Right renal cortex interstitium (tissue), 3 donors: ENCODE measurements at regions not wholly inside any gene's neighbourhood (a gene's known extent, or its start where the extent isn't known, plus 50 kb on each side); places are given as distances from the start of the nearest gene placed in this dataset.

Experiments
- DNase-seq, 3 donors: peaks; one replicate each; pipeline ENCODE4 v3.0.0-alpha.2; 2013; ENCODE audit warnings: low read depth in 3 of 3, low spot score in 2 of 3

GRCh38 chr9:13614060-13614459 is 334.6 kb upstream of the MPDZ start:
- DNase-seq, result no peak

DNA sequence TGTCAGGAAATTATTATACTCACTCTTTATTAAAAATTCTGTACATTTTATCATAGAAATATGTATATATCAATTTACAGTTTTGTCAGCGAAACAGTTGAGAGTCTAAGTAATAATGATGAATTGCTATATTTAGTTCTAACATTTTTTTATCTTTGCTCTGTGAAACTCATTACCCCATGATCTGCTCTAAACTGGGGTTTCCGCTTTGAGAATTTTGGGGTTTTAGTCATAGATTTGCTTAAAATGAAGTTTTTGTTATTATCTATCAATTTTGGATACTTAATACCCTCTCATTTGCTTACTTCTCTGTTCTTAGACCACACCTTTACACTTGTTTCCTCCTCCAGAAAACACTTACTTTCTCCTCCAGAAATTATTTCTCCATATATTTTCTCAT is 333.8 kb upstream of the MPDZ start:
- no peak for DNase-seq

DNA sequence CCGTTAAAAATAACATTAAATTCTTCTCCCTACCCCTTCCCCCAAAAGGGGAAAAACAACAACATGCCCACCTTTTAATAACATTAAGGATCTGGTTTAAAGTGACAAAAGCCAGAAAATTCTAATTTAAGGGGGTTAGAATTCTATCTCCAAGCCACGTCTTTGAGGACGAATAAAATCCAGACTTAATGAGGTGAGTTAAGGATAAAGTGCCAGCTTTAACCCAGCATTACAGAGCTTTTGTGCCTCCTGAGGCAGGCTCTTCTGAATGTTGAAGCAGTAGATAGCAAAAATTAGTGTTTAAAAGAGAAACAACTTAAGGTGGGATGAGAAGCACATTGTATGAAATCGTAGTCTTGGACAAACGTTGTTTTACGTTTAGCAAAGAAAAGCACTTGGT is 329.0 kb upstream of the MPDZ start:
- DNase-seq, result no peak

GRCh38 chr9:13607481-13608441 is 328.3 kb upstream of the MPDZ start:
- DNase-seq, result no peak

GRCh38 chr9:13606586-13606985 is 327.1 kb upstream of the MPDZ start:
- no peak for DNase-seq

- no peak for DNase-seq
Measured at GRCh38 chr9:13603921-13604320, 324.4 kb upstream of the MPDZ start.

DNA sequence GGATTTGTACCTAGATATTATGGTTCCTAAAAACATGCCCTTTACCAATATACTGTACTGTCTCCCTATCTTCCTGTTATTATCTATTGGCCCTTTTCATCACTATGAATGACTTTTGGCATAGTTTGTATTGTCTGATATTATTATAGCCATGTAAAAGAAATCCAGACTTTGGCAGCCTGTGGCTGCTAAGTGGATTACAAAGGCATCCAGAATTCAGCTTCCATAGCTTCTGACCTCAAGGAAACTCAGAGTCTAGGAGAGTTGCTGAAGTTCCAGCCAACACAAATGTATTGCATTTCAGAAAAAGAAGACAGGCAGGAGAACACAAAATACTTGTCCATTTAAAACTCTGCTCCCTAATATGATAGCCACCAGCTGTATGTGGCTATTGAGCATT is 319.2 kb upstream of the MPDZ start:
- no peak for DNase-seq

DNA sequence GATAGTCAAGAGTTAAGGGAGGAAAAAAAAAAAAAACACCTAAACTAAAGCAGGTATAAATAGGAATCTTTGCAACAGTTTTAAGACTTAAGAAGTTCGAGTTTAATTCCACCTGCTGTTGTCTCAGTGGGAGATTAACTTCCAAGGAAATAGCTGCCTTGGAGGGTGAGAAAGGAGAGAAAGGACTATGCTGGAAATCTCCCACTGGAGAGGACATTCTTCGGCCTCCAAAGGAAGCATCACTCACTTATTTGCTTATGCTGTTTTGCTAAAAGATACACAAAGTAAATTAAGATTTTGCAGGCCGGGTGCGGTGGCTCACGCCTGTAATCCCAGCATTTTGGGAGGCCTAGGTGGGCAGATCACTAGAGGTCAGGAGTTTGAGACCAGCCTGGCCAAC is 317.9 kb upstream of the MPDZ start:
- no peak for DNase-seq

- no peak for DNase-seq
Measured at GRCh38 chr9:13597004-13597403, 317.5 kb upstream of the MPDZ start.

DNA sequence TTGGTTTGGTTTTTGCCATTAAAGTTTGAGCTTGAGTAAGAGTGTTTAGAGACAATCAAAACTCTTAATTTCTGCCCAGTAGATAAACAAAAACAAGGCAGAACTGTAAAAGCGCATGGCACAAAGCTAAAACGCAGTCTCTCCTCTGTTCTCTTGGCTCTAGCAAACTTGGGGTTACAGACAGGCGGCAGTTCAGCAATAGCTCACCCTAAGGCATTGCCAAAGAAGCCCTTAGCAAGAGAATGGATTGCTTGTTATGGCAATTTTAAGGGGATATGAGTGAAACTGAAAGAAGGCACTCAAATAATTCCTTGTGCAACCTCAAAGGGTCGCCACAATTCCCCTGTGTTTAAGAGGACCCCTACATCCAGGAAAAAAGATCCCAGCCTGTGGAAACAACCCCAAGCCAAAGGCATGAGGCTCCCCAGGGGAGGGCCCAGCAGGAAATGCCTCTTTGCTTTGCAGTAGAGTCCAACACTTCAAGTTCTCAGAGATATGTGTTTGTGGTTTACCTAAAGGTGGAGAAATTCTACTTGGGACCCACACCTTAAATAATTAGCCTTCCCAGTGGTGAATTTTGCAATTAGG is 317.0 kb upstream of the MPDZ start:
- no peak for DNase-seq

DNA sequence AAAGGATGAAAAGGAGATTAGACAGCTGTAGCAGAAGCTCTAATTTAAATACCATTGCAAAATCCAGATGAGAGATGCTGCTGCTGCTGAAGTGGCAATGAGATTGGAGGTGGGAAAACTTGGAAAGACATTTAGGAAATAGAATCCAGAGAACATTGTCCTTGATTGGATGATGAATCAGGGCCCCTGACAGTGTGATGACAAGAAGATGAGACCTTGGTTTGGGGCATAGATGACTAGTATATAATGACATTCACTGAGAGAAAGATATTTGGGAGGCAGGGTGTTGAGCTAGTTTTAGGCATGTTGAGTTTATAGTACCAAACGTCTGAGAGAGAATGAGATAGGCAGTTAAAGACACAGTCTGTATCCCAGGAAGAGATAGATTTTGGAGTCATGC is 311.5 kb upstream of the MPDZ start:
- DNase-seq, result no peak

DNA sequence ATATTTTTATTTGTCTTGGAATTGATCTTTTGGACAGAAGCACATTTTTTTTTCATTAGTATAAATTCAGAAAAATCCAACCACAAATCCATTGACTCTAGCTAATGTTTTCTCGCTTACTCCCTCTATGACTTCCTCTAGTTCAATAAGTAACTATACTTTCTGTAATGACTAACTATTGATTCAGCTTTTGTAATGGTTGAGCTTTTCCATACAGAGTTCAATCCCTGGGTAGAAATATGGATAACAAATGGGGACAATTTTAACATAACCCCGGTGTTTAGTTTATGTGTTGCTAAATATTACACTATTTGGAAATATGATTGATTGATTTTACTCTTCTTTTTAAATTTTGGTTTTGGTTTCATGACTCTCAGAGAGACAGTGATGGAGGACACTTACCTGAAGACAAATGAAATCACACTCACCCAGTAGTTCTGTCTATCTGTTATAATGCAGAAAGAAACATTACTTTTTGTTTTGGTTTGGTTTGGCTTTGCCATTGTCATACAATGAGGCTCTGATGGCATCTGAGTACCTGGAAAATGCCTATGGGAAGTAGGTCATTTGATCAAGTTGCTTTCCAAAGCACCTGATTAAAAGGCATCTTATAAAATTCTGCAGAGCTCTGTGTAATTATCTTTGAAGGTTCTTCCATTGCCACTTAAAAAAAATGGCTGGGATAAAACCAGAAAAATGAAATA is 309.7 kb upstream of the MPDZ start:
- no peak for DNase-seq

DNA sequence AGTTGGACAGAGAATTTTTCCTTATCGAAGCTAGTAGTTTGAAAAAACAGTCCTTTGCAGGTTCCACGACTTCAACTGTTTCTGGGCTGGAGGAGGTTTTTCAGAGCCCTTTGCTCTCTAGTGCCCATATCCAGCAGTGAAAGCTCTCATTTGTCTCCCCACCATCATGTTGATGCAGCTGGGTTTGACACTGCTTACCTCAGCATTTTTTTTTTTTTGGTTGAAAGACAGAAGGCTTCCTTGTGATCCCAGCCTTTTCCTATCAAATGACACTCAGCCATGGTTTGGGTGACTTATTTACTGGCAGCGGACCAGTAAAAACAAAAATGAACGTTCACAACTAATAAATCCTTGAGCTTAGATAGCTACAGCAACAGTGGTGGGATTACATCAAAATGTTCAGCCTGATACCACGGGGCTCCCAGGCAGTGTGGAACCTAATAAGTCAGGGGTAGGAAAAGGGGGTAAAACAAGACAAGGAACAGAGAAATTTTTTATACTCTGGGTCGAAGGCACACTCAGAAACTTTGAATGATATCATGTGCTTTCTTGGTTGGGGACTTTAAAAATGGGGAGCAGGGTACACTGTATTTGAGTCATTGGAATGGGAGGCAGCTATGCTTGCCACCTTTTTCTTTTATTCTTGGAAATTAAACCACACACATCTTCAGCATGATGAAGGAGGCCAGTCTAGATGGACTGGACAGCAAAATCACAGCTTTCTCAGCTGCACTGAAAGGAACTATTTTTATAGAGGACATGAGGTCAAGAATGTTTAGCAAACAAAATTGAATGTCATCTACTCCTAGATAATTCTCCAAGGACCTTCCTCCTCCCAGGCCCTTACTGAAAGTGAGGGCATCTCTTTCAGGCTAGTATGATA is 308.9 kb upstream of the MPDZ start:
- DNase-seq, result peak; percentile 82

DNA sequence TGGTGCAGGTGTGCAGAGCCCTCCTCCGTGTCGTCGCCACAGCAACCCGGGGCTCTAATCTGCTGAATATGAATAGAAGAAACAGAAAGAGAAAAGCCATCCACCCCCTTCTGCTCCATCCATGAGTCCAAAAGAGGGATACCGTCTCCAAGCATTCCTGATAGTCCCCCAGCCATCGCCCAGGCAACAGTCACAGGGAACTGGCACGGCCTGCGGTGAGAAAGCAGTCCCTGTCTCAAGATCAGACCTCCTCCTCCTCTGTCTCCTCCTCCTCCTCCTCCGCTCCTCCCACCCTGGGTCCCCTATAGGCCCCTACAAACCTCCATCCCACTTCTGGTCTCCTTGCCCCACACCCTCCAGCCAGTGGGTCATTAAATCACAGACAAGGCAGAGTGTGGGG is 308.1 kb upstream of the MPDZ start:
- DNase-seq, result no peak

- DNase-seq, result no peak
Measured at GRCh38 chr9:13586587-13587374, 307.3 kb upstream of the MPDZ start.

- no peak for DNase-seq
Measured at GRCh38 chr9:13580760-13581159, 301.3 kb upstream of the MPDZ start.

DNA sequence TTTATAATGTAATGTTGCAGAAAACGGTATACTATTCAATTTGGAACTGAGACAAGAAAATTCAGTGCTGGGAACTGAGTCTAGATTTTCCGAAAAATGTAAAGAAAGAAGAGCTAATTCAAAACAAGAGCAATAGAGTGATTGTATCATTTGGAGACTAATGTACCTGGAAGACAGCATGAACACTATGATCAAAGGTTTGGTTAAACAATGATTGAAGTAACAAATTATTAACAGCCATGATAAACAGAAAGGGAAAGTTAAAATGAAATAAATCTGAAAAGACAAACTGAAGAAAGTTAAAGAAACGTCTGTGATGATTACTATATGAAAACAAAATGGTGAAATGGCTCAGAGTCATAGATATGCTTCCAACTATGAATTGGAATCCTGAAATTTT is 300.6 kb upstream of the MPDZ start:
- no peak for DNase-seq

DNA sequence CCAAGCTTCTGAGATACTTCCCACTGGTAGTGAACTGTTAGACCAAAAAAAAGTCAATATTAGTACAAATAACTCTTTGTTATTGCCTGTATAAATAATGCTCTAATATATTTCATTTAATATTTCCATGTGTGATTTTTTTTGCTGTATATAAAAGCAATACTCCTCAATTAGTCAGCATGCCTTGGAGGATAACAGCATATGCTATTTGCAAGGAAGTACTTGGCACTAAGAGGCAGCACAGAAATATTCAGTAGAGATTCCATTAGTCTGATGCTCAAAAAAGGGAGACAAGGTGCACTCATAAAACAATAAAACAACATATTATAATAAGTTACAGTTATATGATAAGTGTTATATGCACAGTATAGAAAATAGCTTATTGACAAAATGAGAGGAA is 296.6 kb upstream of the MPDZ start:
- no peak for DNase-seq

- no peak for DNase-seq
Measured at GRCh38 chr9:13575558-13575957, 296.1 kb upstream of the MPDZ start.
